ENCODE measurements at regions not wholly inside any gene's neighbourhood (a gene's known extent, or its start where the extent isn't known, plus 50 kb on each side); places are given as distances from the start of the nearest gene placed in this dataset.

GRCh38 chr22:22427542-22428065 lies 80.9 kb downstream of the ZNF280B start:
- TF ChIP-seq POLR2A (IDR thresholded peaks at IDR 0.05), result no peak
- no peak for TF ChIP-seq CTCF (IDR thresholded peaks at IDR 0.05 in 4 of 5, conservative IDR thresholded peaks at IDR 0.05 in 1 of 5)

Measured in gastrocnemius medialis (tissue), 4 donors.